Endodermal cell (in vitro differentiated cells): ENCODE measurements at regions not wholly inside any gene's neighbourhood (a gene's known extent, or its start where the extent isn't known, plus 50 kb on each side); places are given as distances from the start of the nearest gene placed in this dataset.

Experiments used
- DNase-seq: peaks from one replicate; pipeline ENCODE4 v3.0.0-alpha.2; 2017
- H3K27ac ChIP-seq: 2 replicates; pipeline ENCODE4 v1.5.1; 2013; ENCODE audit warnings: mild to moderate bottlenecking, low read depth, low read length, moderate library complexity
- H3K27me3 ChIP-seq: 2 replicates; pipeline ENCODE4 v1.6.1; 2013; ENCODE audit warnings: mild to moderate bottlenecking, low read length, moderate library complexity; ENCODE audit not compliant: insufficient read depth, control insufficient read depth, poor library complexity, severe bottlenecking
- H3K36me3 ChIP-seq: 2 replicates; pipeline ENCODE4 v1.7.0; 2013; ENCODE audit warnings: mild to moderate bottlenecking, low read length, moderate library complexity; ENCODE audit not compliant: control insufficient read depth, insufficient read depth
- H3K4me1 ChIP-seq: one replicate; pipeline ENCODE4 v1.7.0; 2013; ENCODE audit warnings: low read length; ENCODE audit not compliant: control insufficient read depth, insufficient read depth
- H3K4me3 ChIP-seq: 2 replicates; pipeline ENCODE4 v1.5.1; 2013; ENCODE audit warnings: mild to moderate bottlenecking, low read length, moderate library complexity
- H3K9ac ChIP-seq: 2 replicates; pipeline ENCODE4 v1.6.1; 2013; ENCODE audit warnings: mild to moderate bottlenecking, low read length, moderate library complexity; ENCODE audit not compliant: poor library complexity, severe bottlenecking; ENCODE audit errors: extremely low read depth
- H3K9me3 ChIP-seq: 2 replicates; pipeline ENCODE4 v1.6.1; 2013; ENCODE audit warnings: mild to moderate bottlenecking, low read length, moderate library complexity; ENCODE audit not compliant: control insufficient read depth
- H3K27ac Mint-ChIP-seq: 2 replicates; pipeline ENCODE4 v1.8.0; 2020; ENCODE audit warnings: mixed read lengths
- H3K27me3 Mint-ChIP-seq: 2 replicates; pipeline ENCODE4 v1.8.0; 2021; ENCODE audit warnings: mild to moderate bottlenecking, mixed read lengths; ENCODE audit not compliant: insufficient read depth
- H3K36me3 Mint-ChIP-seq: 2 replicates; pipeline ENCODE4 v1.8.0; 2020; ENCODE audit warnings: low read depth, mixed read lengths
- H3K4me1 Mint-ChIP-seq: 2 replicates; pipeline ENCODE4 v1.8.0; 2020; ENCODE audit warnings: mixed read lengths
- H3K4me3 Mint-ChIP-seq: 2 replicates; pipeline ENCODE4 v1.8.0; 2020; ENCODE audit warnings: mild to moderate bottlenecking, moderate library complexity, mixed read lengths
- H3K9me3 Mint-ChIP-seq: 2 replicates; pipeline ENCODE4 v1.8.0; 2020; ENCODE audit warnings: mild to moderate bottlenecking, mixed read lengths
- WGBS, 2 experiments: methylation state at CpG; one replicate each; pipeline versions ENCODE4 v1.1.5 to v1.1.7; 2013; ENCODE audit warnings: missing lambda C conversion rate in 2 of 2, mixed read lengths in 1 of 2; ENCODE audit not compliant: insufficient coverage in 1 of 2, insufficient read length in 1 of 2; 5-methylcytosine and 5-hydroxymethylcytosine counted together
- TF ChIP-seq, protein P1 (sequence below): fragments of 200-600 bp; sonication (generic); conservative IDR thresholded peaks from 2 replicates; pipeline ENCODE4 v1.5.0; 2021; ENCODE audit warnings: antibody characterized with exemption, mild to moderate bottlenecking

GRCh38 chr6:150543178-150543577 lies 56.5 kb upstream of the PLEKHG1 start:
- Mint-ChIP-seq H3K27me3 (no peaks in the 10 kb centered on the region), H3K9me3 (no peaks in the 10 kb centered on the region), H3K36me3 (no peaks in the 10 kb centered on the region), H3K27ac (no peak overlapping the region), H3K4me1 (peaks cover 2% of the 10 kb centered on the region), H3K4me3 (no peak overlapping the region)
- Histone ChIP-seq H3K27ac (no peak overlapping the region), H3K9me3 (no peaks in the 10 kb centered on the region), H3K36me3 (no peaks in the 10 kb centered on the region), H3K4me1 (no peaks in the 10 kb centered on the region), H3K4me3 (no peak overlapping the region), H3K9ac (no peak overlapping the region), H3K27me3 (peaks cover 5% of the 10 kb centered on the region)
- TF ChIP-seq, protein P1, sequence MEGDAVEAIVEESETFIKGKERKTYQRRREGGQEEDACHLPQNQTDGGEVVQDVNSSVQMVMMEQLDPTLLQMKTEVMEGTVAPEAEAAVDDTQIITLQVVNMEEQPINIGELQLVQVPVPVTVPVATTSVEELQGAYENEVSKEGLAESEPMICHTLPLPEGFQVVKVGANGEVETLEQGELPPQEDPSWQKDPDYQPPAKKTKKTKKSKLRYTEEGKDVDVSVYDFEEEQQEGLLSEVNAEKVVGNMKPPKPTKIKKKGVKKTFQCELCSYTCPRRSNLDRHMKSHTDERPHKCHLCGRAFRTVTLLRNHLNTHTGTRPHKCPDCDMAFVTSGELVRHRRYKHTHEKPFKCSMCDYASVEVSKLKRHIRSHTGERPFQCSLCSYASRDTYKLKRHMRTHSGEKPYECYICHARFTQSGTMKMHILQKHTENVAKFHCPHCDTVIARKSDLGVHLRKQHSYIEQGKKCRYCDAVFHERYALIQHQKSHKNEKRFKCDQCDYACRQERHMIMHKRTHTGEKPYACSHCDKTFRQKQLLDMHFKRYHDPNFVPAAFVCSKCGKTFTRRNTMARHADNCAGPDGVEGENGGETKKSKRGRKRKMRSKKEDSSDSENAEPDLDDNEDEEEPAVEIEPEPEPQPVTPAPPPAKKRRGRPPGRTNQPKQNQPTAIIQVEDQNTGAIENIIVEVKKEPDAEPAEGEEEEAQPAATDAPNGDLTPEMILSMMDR = no peak
- DNase-seq = no peak

DNA sequence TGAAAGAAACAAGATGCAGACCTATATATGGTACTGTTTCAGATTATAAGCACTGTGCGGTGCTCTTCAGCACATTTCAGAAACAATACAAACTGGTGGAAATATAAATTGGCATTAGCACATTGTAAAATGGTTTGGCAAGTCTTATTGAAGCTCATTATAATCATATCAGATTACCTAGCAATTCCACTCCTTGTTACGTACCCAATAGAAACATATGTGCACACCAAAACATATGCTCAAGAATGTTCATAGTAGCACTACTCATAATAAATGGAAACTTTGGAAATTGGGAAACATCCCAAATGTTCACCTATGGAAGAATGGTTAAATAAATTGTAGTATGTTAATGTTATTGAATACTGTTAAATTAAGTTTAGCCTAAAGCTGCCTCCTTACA lies 54.9 kb upstream of the PLEKHG1 start:
- DNase-seq = no peak
- Mint-ChIP-seq H3K27me3 (no peaks in the 10 kb centered on the region), H3K4me1 (peaks cover 2% of the 10 kb centered on the region), H3K27ac (no peak overlapping the region), H3K9me3 (no peaks in the 10 kb centered on the region), H3K4me3 (no peak overlapping the region), H3K36me3 (no peaks in the 10 kb centered on the region)
- no peaks in the 10 kb centered on the region for H3K4me1 ChIP-seq
- TF ChIP-seq, protein P1 = no peak
- WGBS, 2 experiments = 85 to 100% methylated on average over 1 to 2 of the region's 2 CpGs
- H3K9me3 ChIP-seq = no peaks in the 10 kb centered on the region
- H3K27ac ChIP-seq = no peak overlapping the region
- no peak overlapping the region for H3K4me3 ChIP-seq
- no peaks in the 10 kb centered on the region for H3K36me3 ChIP-seq
- H3K27me3 ChIP-seq = peaks cover 5% of the 10 kb centered on the region
- no peak overlapping the region for H3K9ac ChIP-seq

DNA sequence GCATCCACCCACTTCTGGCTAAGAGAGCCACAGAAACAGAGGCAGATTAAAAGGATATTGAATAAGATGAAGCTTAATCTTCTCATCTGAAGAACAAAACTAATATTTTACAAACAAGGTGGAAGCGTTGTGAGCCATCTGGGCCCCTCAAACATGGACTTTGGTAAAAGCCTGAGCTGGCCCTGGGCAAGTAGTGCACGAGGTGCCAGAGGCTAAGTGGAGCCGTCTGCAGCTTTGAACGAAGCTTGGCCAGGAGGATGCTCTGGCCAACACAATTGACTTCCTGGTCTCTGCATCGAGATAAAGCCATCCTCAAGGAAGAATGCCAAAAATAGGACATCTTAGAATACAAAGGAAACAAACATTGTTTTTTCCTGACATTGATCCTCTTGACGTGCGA lies 53.2 kb upstream of the PLEKHG1 start:
- H3K4me3 Mint-ChIP-seq = no peak overlapping the region
- Histone ChIP-seq H3K9me3 (no peaks in the 10 kb centered on the region), H3K27ac (no peak overlapping the region), H3K27me3 (peaks cover 5% of the 10 kb centered on the region), H3K36me3 (no peaks in the 10 kb centered on the region), H3K4me1 (no peaks in the 10 kb centered on the region), H3K4me3 (no peak overlapping the region), H3K9ac (no peak overlapping the region)
- 85 to 89% methylated on average over 7 of the region's 7 CpGs for WGBS, 2 experiments
- peaks cover 2% of the 10 kb centered on the region for H3K4me1 Mint-ChIP-seq
- no peak for DNase-seq
- H3K27ac Mint-ChIP-seq = no peak overlapping the region
- H3K27me3 Mint-ChIP-seq = no peaks in the 10 kb centered on the region
- no peaks in the 10 kb centered on the region for H3K9me3 Mint-ChIP-seq
- H3K36me3 Mint-ChIP-seq = no peaks in the 10 kb centered on the region
- TF ChIP-seq, protein P1 = no peak
